Motor neuron (in vitro differentiated cells): ENCODE measurements at regions not wholly inside any gene's neighbourhood (a gene's known extent, or its start where the extent isn't known, plus 50 kb on each side); places are given as distances from the start of the nearest gene placed in this dataset.

Experiments used
- ATAC-seq, 8 experiments: fragments of 200-7000 bp; cut with Tn5 transposase; replicated peaks in 6 of 8; 2 replicates each; pipeline ENCODE4 v1.8.0; 2021; ENCODE audit warnings: mild to moderate bottlenecking in 8 of 8, moderate library complexity in 8 of 8
- H3K27ac ChIP-seq, 2 donors: fragments of 250-450 bp; sonication (Bioruptor Pico); 2 replicates each; pipeline ENCODE4 v1.9.0; 2021; ENCODE audit warnings: antibody characterized with exemption in 2 of 2, mild to moderate bottlenecking in 2 of 2, moderate library complexity in 1 of 2
- H3K4me1 ChIP-seq, 2 donors: fragments of 250-450 bp; sonication (Bioruptor Pico); replicated peaks in 1 of 2; 2 replicates each; pipeline ENCODE4 v1.6.1; 2021; ENCODE audit warnings: antibody characterized with exemption in 2 of 2, mild to moderate bottlenecking in 2 of 2, moderate library complexity in 1 of 2
- H3K4me3 ChIP-seq, 5 donors: fragments of 250-450 bp; sonication (Bioruptor Pico); 2 replicates each; pipeline ENCODE4 v1.9.0; 2021; ENCODE audit warnings: antibody characterized with exemption in 5 of 5, mild to moderate bottlenecking in 5 of 5, moderate library complexity in 4 of 5
- WGBS, 10 experiments: fragments of 450-650 bp; shearing (Covaris generic); methylation state at CpG; one replicate each; pipeline ENCODE4 v1.0.0; 2022; 5-methylcytosine and 5-hydroxymethylcytosine counted together
- in situ Hi-C, 9 experiments: fragments of 400-800 bp; cut with MboI; loops; one replicate each; pipeline ENCODE4 v1.15.0; 2021; ENCODE audit warnings: low sequenced_read_pairs in 9 of 9, low pct_unique_long_range_greater_than_20kb in 2 of 9; ENCODE audit not compliant: unreplicated experiment in 9 of 9

DNA sequence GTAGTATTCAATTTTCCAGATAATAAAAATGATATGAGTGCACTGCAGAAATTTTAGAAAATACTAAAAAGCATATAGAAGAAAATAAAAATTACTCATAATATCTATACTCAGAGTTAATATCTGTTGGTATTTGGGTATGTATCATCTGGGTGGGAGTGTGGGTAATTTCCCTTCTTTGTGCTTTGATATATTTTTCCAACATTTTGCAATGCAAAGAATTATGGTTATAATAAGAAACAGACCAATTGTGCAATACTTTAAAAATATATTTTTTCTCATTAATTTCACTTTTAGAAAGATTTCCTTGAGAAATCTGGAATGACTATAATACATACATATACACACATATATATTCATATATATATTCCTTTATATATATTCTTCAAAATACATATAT, 665.7 kb downstream of the ADGRL2 start:
- ATAC-seq: no peak
- peaks cover 0 to 6% of the 10 kb centered on the region in 2 donors for H3K4me1 ChIP-seq
- no peak overlapping the region for H3K27ac ChIP-seq
- no peak overlapping the region for H3K4me3 ChIP-seq
- in situ Hi-C loops: no loop called here

DNA sequence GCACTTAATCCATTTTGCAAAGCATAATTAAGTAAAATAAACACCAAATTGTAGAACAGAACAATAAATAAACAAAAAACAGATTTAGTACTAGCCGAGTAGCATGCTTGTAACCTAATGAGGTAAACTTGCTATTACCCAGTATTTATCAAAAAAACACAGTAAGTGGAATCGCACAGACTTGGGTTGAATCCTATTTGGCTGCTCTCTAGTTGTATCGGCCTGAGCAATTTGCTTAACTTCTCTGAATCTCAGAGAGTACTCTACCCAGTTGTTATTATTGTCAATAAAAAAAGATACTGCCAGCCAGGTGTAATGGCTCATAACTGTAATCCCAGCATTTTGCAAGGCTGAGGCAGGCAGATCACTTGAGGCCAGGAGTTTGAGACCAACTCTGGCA, 664.3 kb downstream of the ADGRL2 start:
- WGBS, 10 experiments: 0 to 86% (median 64%) methylated on average over 1 to 3 of the region's 3 CpGs
- H3K27ac ChIP-seq: no peak overlapping the region
- no peak for ATAC-seq
- in situ Hi-C loops: no loop called here
- H3K4me1 ChIP-seq: peaks cover 0 to 6% of the 10 kb centered on the region in 2 donors
- no peak overlapping the region for H3K4me3 ChIP-seq

DNA sequence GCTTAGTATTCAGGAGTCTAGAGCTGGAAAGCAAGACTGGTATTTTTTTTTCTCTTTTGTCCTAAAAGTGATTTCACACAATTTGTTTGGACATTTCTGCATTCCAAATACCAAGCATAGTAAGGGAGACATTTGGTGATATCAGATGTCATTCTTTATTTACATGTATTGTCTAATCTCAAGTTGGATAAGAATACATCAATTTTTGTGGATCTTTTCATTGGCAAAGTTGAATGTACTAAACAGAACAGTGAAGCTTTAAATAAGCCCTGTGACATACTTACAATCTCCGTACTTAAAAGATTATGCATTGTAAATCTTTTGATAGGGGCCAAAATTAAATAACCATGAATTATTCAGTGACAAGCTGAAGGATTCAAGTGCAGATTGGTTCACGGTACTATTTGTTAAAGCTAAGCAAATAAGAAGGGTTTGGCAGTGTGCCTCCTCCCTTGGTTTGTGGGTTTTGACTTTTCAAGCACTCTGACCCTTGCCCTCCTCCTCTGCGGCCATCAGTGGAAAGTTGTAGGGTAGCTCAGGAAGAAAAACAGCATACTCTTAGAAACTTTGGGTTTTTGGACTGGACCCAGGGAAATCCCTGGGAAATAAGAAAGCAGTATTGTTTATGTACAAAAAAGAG, 663.7 kb downstream of the ADGRL2 start:
- Histone ChIP-seq H3K4me3 (no peak overlapping the region), H3K4me1 (peaks cover 0 to 6% of the 10 kb centered on the region in 2 donors), H3K27ac (no peak overlapping the region)
- 0 to 17% (median 8%) methylated on average over 1 to 3 of the region's 3 CpGs for WGBS, 10 experiments
- ATAC-seq: peak in 6 of 8 experiments; percentile 56 to 92 (median 62)
- in situ Hi-C loops: no loop called here

GRCh38 chr1:82463951-82464350, 663.2 kb downstream of the ADGRL2 start:
- Histone ChIP-seq H3K4me3 (no peak overlapping the region), H3K27ac (no peak overlapping the region), H3K4me1 (peaks cover 0 to 6% of the 10 kb centered on the region in 2 donors)
- in situ Hi-C loops: no loop called here
- ATAC-seq: peak in 3 of 8 experiments; percentile 14 to 37 (median 26)
- 0 to 100% (median 86%) methylated on average over 1 of the region's 1 CpG; no CpG with 5 or more reads in 3 of the 10 experiments for WGBS, 10 experiments

DNA sequence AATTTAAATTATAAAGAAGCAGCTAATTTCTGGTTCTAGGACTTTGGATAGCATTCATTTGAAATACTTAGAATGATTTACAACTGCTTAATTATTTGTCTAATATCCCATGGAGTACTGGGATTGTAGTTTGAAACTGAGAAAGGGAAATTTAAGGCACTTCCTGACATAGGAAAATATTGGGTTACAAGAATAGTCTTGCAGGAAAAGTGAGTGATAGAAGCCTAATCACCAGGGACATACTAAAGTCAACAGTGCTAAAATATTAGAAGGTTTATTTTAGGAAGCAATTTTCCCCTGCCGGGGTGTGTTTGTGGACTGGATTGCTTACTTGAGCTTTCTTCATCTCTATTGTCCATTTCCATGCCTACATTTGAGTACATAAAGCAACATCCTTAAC, 661.6 kb downstream of the ADGRL2 start:
- in situ Hi-C loops: no loop called here
- no peak overlapping the region for H3K4me3 ChIP-seq
- ATAC-seq: no peak
- no peak overlapping the region for H3K27ac ChIP-seq
- peaks cover 0 to 6% of the 10 kb centered on the region in 2 donors for H3K4me1 ChIP-seq
- WGBS, 10 experiments: 0 to 100% (median 75%) methylated on average over 1 of the region's 1 CpG; no CpG with 5 or more reads in 2 of the 10 experiments

GRCh38 chr1:82455342-82455741, 654.6 kb downstream of the ADGRL2 start:
- ATAC-seq: peak in 1 of 8 experiments; percentile 34
- WGBS, 10 experiments: 43 to 100% (median 93%) methylated on average over 1 of the region's 1 CpG; no CpG with 5 or more reads in 4 of the 10 experiments
- no peak overlapping the region for H3K27ac ChIP-seq
- H3K4me1 ChIP-seq: no peaks in the 10 kb centered on the region
- in situ Hi-C loops: no loop called here
- no peak overlapping the region for H3K4me3 ChIP-seq

- no peak overlapping the region for H3K4me3 ChIP-seq
- H3K27ac ChIP-seq: no peak overlapping the region
- WGBS, 10 experiments: 10 to 100% (median 86%) methylated on average over 1 to 3 of the region's 3 CpGs; no CpG with 5 or more reads in 3 of the 10 experiments
- no peaks in the 10 kb centered on the region for H3K4me1 ChIP-seq
- in situ Hi-C loops: no loop called here
- no peak for ATAC-seq
These were observed 653.7 kb downstream of the ADGRL2 start for GRCh38 chr1:82454431-82454830.

- Histone ChIP-seq H3K4me1 (no peaks in the 10 kb centered on the region), H3K4me3 (no peak overlapping the region), H3K27ac (no peak overlapping the region)
- 0 to 100% (median 71%) methylated on average over 1 of the region's 1 CpG; no CpG with 5 or more reads in 1 of the 10 experiments for WGBS, 10 experiments
- in situ Hi-C loops: no loop called here
- ATAC-seq: no peak
These were observed 652.9 kb downstream of the ADGRL2 start for GRCh38 chr1:82453511-82454185.

DNA sequence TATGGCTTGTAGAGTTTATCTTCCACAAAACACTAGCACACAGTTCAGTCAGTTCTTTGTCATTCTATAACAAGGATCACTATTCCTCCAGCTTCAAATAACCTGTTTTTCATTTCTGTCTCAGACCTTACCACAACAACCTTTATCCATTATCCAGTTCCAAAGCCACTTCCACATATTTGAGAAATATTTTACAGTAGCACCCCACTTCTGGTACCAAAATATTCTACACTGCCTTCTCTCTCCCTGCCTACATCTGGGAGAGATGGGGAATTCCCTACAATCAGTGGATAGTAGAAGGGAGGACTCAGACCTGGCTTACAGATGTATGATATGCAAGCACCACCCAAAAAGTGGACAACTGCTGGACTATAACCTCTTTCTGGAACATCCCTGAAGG, 651.4 kb downstream of the ADGRL2 start:
- no peak for ATAC-seq
- Histone ChIP-seq H3K4me1 (no peaks in the 10 kb centered on the region), H3K4me3 (no peak overlapping the region), H3K27ac (no peak overlapping the region)
- in situ Hi-C loops: no loop called here

DNA sequence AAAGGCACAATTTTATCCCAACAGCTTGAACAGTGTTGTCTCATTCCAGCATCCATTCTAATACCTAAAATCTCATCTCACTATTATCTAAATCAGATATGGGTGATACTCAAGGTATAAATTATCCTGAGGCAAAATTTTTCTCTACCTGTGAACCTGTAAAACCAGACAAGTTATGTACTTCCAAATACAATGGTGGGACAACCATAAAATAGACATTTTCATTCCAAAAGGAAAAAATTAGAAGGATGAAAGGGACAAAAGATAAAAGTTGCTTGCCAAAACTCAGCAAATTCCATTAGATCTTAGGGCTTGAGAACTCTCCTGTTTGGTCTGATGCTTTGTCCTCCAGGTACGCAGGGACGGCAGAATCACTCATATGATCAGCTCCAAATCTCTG, 650.5 kb downstream of the ADGRL2 start:
- Histone ChIP-seq H3K4me3 (no peak overlapping the region), H3K4me1 (no peaks in the 10 kb centered on the region), H3K27ac (no peak overlapping the region)
- ATAC-seq: no peak
- in situ Hi-C loops: no loop called here
- WGBS, 10 experiments: 6 to 100% (median 91%) methylated on average over 1 to 2 of the region's 2 CpGs; no CpG with 5 or more reads in 3 of the 10 experiments

GRCh38 chr1:82449506-82450057, 648.8 kb downstream of the ADGRL2 start:
- H3K4me1 ChIP-seq: no peaks in the 10 kb centered on the region
- no peak overlapping the region for H3K4me3 ChIP-seq
- WGBS, 10 experiments: 22 to 71% (median 55%) methylated on average over 1 to 4 of the region's 4 CpGs; no CpG with 5 or more reads in 1 of the 10 experiments
- ATAC-seq: peak in 2 of 8 experiments; percentile 32 to 63
- H3K27ac ChIP-seq: no peak overlapping the region
- in situ Hi-C loops: no loop called here

DNA sequence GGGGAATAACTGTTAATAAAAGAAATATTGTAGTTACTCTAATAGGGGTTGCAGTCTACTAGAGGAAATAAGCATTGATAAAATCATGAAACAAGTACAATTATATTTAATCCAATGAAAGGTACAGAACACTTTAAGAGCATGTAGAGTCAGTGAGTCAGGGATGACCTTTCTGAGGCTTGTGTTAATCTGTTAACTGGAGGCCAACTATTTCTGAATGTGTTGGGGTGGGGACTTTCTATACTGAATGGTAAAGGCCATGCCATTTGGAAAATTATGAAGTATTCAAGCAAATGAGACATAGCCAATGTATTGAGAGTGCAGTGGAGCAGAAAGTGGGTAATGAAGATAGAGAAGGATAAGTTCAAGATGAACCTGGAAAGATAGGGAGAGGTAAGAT, 646.2 kb downstream of the ADGRL2 start:
- in situ Hi-C loops: no loop called here
- no peak overlapping the region for H3K27ac ChIP-seq
- no peak for ATAC-seq
- H3K4me1 ChIP-seq: no peaks in the 10 kb centered on the region
- no peak overlapping the region for H3K4me3 ChIP-seq

DNA sequence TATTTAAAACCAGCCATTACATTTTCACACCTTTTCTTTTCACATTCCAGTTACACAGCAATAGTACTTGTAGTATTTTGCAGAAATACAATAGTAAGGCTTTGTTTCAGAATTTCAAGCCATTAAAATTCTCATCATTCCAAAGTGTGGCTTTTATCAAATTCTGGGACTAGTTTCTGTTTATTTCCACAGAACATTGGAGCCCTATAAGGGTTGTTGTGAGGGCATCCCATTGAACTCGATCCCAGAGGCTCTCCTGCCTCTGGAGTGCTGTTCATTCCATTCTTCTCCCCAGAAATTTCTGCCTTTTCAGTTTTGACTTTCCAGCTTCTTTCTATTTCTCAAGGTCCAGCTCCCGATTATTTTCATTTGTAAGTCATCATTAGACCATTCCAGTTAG, 645.5 kb downstream of the ADGRL2 start:
- no peaks in the 10 kb centered on the region for H3K4me1 ChIP-seq
- no peak for ATAC-seq
- in situ Hi-C loops: no loop called here

DNA sequence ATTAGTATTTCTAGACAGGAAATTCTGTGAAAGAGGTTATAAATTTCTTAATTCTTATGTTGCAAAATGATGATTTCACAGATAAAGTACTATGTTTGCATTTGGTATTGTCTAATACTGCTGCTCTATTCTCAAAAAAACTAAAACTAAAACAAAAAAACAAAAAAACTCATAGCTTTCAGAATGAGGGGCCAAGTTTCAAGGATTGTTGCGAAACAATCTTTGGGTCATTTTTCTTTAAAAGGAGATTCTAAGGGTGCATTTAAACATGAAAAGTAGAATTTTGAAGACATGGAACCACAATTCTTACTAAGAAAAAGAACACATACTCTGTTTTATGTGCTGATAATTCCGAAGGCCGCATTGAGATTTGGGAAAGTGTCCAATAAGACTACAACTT, 645.1 kb downstream of the ADGRL2 start:
- whole genome bisulfite sequencing, 10 experiments: 11 to 97% (median 90%) methylated on average over 3 of the region's 3 CpGs; no CpG with 5 or more reads in 1 of the 10 experiments
- H3K27ac ChIP-seq: no peak overlapping the region
- no peaks in the 10 kb centered on the region for H3K4me1 ChIP-seq
- in situ Hi-C loops: no loop called here
- no peak for ATAC-seq
- no peak overlapping the region for H3K4me3 ChIP-seq

More for the DNA sequence above, 645.5 kb downstream of the ADGRL2 start:
- Histone ChIP-seq H3K27ac (no peak overlapping the region), H3K4me3 (no peak overlapping the region)
- 0 to 100% (median 71%) methylated on average over 1 to 2 of the region's 2 CpGs for WGBS, 10 experiments
